ENCODE measurements at regions not wholly inside any gene's neighbourhood (a gene's known extent, or its start where the extent isn't known, plus 50 kb on each side); places are given as distances from the start of the nearest gene placed in this dataset.

DNA sequence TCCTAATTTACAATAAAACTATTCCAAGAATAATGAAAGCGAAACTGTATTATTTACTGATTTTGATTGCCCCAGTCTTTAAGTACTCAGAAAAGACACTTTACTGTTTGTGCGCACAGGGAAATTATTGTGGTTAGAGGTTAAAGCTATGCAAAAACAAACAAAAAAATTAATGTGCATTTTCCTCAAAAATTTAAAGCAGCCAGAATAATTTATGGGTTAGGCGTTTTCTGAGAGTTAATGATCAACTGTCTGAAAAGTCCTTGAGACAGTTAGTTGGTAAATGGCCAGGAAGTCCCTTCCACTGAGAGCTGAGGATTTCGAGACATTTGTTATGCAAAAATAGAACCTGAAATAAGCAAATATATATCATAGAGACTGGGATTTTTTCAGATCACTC lies 143.3 kb downstream of the IRS1 start:
- no peaks in the 10 kb centered on the region for H3K79me2 ChIP-seq
- TF ChIP-seq, protein P1, sequence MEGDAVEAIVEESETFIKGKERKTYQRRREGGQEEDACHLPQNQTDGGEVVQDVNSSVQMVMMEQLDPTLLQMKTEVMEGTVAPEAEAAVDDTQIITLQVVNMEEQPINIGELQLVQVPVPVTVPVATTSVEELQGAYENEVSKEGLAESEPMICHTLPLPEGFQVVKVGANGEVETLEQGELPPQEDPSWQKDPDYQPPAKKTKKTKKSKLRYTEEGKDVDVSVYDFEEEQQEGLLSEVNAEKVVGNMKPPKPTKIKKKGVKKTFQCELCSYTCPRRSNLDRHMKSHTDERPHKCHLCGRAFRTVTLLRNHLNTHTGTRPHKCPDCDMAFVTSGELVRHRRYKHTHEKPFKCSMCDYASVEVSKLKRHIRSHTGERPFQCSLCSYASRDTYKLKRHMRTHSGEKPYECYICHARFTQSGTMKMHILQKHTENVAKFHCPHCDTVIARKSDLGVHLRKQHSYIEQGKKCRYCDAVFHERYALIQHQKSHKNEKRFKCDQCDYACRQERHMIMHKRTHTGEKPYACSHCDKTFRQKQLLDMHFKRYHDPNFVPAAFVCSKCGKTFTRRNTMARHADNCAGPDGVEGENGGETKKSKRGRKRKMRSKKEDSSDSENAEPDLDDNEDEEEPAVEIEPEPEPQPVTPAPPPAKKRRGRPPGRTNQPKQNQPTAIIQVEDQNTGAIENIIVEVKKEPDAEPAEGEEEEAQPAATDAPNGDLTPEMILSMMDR (IDR thresholded peaks at IDR 0.05; ENCODE audit: poor library complexity), result no peak
- TF ChIP-seq EZH2phosphoT487 (IDR thresholded peaks at IDR 0.05; ENCODE audit: low read depth, severe bottlenecking, unreplicated experiment) (no peak), EZH2 (IDR thresholded peaks at IDR 0.05; ENCODE audit: borderline replicate concordance) (no peak)
- H3K4me3 ChIP-seq, result no peak overlapping the region
- H3K9me3 ChIP-seq (ENCODE audit: low read depth), result no peaks in the 10 kb centered on the region
- DNase-seq (ENCODE audit: low spot score), result no peak
- WGBS (ENCODE audit: low lambda C conversion rate, missing lambda C conversion rate), result 60% methylated on average over 4 of the region's 4 CpGs
- H2AFZ ChIP-seq, result no peak overlapping the region
- no peaks in the 10 kb centered on the region for H4K20me1 ChIP-seq (ENCODE audit: insufficient read depth, poor library complexity, severe bottlenecking)
- peaks cover 7% of the 10 kb centered on the region for H3K4me1 ChIP-seq (ENCODE audit: insufficient read depth)
- no peaks in the 10 kb centered on the region for H3K9me2 ChIP-seq (replicated peaks; ENCODE audit: insufficient read depth)
- H3K4me2 ChIP-seq, result peak overlapping the region; percentile 18
- H3K27ac ChIP-seq, result peak overlapping the region; percentile 4
- H3K36me3 ChIP-seq (replicated peaks; ENCODE audit: insufficient read depth, low read depth), result no peaks in the 10 kb centered on the region
- no peaks in the 10 kb centered on the region for H3K27me3 ChIP-seq

DNA sequence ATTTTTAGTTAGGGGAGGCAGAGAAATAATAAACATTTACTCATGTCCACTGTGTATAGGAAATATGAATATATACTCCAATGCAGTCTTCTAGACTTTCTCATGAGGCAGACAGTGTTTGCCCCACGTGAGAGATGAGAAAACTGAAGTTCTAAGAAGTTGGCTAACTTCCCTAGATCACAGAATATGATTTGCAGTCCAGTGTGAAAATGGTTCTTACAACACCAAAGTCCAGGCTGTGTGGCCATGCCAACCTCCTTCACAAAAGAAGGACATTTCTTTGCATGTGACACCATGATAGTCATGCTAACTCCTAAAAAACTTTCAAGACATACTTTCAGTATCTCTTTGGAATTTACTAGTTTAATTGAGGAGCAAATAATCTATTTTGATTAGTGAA lies 143.7 kb downstream of the IRS1 start:
- no peak for DNase-seq (ENCODE audit: low spot score)
- H3K4me1 ChIP-seq (ENCODE audit: insufficient read depth), result peaks cover 8% of the 10 kb centered on the region
- no peaks in the 10 kb centered on the region for H3K9me2 ChIP-seq (replicated peaks; ENCODE audit: insufficient read depth)
- H3K36me3 ChIP-seq (replicated peaks; ENCODE audit: insufficient read depth, low read depth), result no peaks in the 10 kb centered on the region
- WGBS (ENCODE audit: low lambda C conversion rate, missing lambda C conversion rate), result 59% methylated on average over 1 of the region's 1 CpG
- no peak overlapping the region for H2AFZ ChIP-seq
- no peaks in the 10 kb centered on the region for H3K79me2 ChIP-seq
- no peaks in the 10 kb centered on the region for H3K27me3 ChIP-seq
- H4K20me1 ChIP-seq (ENCODE audit: insufficient read depth, poor library complexity, severe bottlenecking), result no peaks in the 10 kb centered on the region
- H3K4me3 ChIP-seq, result no peak overlapping the region
- H3K27ac ChIP-seq, result peak overlapping the region; percentile 4
- TF ChIP-seq EZH2phosphoT487 (IDR thresholded peaks at IDR 0.05; ENCODE audit: low read depth, severe bottlenecking, unreplicated experiment), result no peak
- no peak for TF ChIP-seq EZH2 (IDR thresholded peaks at IDR 0.05; ENCODE audit: borderline replicate concordance)
- TF ChIP-seq, protein P1 (IDR thresholded peaks at IDR 0.05; ENCODE audit: poor library complexity), result no peak
- no peaks in the 10 kb centered on the region for H3K9me3 ChIP-seq (ENCODE audit: low read depth)
- H3K4me2 ChIP-seq, result no peak overlapping the region

DNA sequence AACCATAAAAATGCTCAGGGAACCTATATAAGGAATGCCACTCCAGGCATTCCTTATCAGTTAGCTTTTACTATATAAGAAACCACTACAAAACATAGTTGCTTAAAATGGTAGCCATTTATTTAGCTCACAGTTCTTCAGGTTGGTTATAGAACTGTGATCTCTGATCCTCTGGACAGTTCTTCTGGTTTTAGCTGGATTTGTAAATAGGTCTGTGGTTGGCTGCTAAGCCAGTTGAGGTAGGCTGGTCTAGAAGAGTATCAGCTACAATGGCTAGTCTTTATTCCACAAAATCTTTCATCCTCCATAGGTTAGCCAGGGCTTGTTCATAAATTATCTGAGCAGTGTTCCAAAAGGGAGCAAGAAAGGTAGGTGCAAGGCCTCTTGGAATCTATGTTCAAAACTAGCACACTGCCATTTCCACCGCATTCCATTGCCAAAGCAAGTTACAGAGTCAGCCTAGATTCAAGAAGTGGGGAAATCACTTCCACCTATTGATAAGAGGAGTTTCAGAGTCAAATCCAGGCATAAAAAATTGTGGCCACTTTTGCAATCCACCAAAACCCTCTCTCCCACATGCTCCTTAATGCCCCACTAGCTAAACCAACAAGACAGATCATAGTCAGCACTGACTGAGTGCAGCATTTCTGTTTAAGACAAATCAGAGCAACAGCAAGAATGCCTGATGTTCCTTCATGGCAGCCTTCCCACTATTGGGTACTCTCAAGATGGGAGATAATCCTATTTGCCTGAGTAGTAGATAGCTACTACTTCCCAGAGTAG lies 146.4 kb downstream of the IRS1 start:
- Histone ChIP-seq H2AFZ (no peak overlapping the region), H3K4me2 (no peak overlapping the region), H3K27me3 (no peaks in the 10 kb centered on the region), H3K9me2 (replicated peaks; ENCODE audit: insufficient read depth) (no peaks in the 10 kb centered on the region), H3K4me1 (ENCODE audit: insufficient read depth) (peaks cover 22% of the 10 kb centered on the region), H3K4me3 (no peak overlapping the region), H3K36me3 (replicated peaks; ENCODE audit: insufficient read depth, low read depth) (no peaks in the 10 kb centered on the region), H3K79me2 (no peaks in the 10 kb centered on the region), H3K9me3 (ENCODE audit: low read depth) (no peaks in the 10 kb centered on the region), H3K27ac (peak overlapping the region; percentile 31), H4K20me1 (ENCODE audit: insufficient read depth, poor library complexity, severe bottlenecking) (no peaks in the 10 kb centered on the region)
- TF ChIP-seq, protein P1 (IDR thresholded peaks at IDR 0.05; ENCODE audit: poor library complexity), result no peak
- TF ChIP-seq EZH2 (IDR thresholded peaks at IDR 0.05; ENCODE audit: borderline replicate concordance) (no peak), EZH2phosphoT487 (IDR thresholded peaks at IDR 0.05; ENCODE audit: low read depth, severe bottlenecking, unreplicated experiment) (no peak)
- 92% methylated on average over 1 of the region's 1 CpG for WGBS (ENCODE audit: low lambda C conversion rate, missing lambda C conversion rate)
- no peak for DNase-seq (ENCODE audit: low spot score)

Measured in hepatocyte (in vitro differentiated cells).